NCI-H187 (cell line): ENCODE measurements at regions not wholly inside any gene's neighbourhood (a gene's known extent, or its start where the extent isn't known, plus 50 kb on each side); places are given as distances from the start of the nearest gene placed in this dataset.

Experiments
- DNase-seq, 2 experiments: peaks; one replicate each; lab custom pipeline; 2025; lab: John Stamatoyannopoulos, UW

DNA sequence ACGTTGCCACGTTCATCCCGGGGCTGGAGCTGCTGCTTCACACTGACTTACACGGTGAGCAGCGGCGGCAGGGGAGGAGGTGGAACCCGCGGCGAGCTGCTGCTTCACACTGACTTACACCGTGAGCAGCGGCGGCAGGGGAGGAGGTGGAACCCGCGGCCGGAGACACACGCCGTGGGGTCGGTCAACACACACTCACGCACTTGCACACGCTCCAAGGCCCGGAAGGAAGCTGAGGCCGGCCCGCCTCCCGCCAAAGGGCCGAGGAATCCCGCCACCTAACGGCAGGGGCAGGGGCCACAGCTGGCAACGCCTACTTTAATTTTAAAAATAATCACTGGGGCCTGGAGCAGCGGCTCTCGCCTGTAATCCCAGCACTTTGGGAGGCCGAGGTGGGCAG is 94.4 kb upstream of the FOXC1 start:
- DNase-seq: no peak

DNA sequence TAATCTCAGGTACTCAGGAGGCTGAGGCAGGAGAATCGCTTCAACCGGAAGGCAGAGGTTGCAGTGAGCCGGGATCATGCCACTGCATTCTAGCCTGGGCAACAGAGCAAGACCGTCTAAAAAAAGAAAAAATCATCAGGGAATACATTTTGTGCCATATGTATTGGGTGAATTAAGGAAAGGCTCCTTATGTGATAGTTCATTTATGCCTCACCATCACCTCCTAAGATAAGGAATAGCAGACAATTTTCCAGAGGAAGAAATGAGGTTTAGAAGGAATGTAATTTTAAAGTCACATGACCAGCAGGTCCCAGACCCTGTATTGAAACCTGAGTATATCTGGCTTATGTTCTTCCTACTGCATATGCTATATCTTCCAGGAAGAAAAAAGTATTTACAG is 93.9 kb upstream of the FOXC1 start:
- no peak for DNase-seq

DNA sequence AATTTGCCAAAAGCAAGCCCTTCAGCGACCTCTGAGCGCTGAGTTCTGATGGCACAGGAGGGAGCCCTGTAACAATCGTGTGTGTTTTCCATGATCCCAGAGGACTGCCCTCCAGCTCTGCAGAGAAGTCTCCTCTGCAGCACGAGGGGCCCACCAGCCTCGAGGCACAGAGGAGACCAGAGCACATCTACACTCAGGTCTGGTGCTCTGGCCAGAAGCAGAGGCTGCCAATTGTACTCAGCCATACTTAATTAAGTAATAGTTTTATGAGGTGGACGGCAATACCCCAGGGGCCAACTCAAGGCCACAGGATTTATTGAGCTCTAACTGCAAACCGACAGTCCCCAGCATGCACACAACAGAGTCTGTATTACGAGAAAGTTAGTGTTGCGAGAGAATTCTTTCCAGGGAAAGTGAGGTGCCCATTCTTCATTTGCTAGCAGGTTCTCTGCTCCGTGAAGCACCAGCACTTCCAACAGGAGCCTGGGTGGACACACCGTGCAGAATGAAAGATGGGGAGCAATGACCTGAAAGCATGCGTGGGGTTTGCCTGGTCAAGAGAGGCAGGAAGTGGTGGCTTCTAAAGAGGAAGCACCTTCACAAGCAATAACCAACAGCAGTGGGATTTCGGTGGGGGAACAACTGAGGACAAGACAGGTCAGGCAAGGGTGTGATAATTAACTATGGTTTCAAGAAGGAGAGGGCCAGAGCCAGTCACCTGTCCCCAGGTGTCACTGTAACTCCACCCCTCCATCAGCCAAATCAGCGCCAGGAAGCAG is 92.8 kb upstream of the FOXC1 start:
- no peak for DNase-seq

DNA sequence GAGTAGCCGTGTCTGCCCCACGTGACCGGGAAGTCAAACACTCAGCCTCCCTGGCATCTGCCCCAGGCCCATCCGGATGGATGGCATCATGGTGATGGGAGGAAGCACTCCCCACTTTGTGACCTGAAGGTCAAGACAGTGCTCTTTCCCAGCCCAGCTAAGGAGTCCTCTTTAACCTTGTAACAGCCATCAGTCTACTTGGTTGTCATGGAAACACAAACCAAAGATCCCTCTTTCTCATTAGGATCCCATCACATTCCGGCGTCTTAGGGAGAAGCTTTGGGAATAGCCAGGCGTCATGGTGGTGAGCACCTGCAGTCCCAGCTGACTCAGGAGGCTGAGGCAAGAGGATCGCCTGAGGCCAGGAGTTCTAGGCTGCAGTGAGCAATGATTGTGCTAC is 90.9 kb upstream of the FOXC1 start:
- DNase-seq: no peak

DNA sequence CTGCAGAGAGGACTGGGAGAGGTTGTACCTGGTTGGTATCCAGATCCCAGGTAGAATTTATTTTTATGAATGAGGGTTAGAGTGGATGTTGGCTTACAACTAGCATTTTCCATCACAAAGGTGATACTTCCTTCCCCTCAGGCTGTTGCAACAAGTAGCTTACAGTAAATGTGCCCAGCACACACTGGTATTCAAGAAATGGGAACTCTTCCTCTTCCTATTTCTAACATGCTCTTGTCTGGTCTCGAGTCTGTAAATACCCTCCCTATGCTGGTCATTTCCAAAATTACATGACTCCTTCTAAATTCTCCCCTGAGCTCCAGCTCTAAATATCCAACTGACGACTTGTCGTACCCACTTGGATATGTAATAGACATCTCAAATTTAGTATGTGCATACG is 90.1 kb upstream of the FOXC1 start:
- DNase-seq: no peak

DNA sequence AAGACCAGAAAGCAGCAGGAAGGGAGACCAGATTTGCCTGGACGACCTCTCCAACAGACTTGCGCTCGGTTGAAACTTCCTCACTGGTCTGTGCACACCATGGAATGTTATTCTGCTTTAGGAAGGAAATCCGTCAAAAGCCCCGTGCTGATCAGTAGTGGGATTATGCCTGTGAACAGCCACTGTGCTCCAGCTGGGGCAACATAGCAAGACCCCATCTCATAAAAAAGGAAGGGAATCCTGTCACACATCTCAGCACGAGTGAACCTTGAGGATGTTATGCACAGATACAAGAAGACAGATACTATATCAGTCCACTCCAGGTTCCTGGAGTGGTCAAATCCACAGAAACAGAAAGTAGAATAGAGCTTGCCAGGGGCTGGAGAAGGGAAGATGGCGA is 86.9 kb upstream of the FOXC1 start:
- DNase-seq: no peak

DNA sequence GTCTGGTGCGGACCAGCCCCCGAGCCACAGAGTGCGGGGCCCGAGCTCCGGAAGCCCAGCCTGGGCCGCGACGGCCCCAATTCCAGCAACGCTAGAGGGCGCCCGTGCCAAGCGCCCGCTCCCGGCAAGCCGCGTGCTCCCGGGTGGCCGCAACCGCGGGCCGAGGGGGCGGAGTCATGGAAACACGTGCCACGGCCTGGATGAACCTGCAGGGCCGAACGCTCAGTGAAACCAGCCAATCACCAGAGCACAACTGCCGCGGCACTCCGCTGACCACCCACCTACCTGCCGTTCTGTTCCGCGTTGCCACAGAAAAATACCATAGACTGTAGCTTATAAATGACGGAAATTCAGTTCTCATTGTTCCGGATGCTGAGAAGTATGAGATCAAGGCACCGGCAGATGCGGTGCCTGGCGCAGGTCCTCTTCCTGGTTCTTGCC is 85.7 kb upstream of the FOXC1 start:
- no peak for DNase-seq

DNA sequence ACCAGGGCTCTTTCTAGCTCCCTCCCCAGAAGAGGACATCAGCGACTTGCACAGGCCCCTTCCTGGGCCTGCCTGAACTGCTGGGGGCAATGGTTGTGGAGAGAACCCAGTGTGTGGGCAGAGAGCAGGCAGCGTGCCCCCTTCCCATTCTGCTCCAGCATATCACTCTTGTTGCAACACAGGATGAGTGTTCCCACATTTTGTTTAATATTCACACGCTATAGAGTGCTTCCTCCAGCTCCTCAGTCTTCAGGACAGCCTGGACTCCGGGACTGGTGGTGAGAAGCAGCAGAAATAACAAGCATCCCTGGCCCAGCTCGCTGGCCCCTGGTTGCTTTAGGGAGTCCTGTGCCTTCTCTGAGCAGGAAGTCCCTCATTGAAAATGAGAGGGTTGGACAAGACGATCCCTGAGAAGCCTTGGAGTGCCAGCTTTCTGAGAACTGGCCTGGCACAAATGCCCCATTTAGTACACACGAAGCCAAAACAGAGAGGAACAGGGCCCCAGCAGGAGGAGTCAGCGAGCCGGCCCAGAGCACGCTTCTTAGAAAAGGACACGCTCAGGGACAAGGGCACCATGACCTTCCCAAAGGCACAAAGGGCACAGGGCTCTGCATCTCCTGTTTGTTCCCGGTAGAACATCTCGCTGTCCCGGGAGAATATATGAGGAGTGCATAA is 84.2 kb upstream of the FOXC1 start:
- DNase-seq: no peak

DNA sequence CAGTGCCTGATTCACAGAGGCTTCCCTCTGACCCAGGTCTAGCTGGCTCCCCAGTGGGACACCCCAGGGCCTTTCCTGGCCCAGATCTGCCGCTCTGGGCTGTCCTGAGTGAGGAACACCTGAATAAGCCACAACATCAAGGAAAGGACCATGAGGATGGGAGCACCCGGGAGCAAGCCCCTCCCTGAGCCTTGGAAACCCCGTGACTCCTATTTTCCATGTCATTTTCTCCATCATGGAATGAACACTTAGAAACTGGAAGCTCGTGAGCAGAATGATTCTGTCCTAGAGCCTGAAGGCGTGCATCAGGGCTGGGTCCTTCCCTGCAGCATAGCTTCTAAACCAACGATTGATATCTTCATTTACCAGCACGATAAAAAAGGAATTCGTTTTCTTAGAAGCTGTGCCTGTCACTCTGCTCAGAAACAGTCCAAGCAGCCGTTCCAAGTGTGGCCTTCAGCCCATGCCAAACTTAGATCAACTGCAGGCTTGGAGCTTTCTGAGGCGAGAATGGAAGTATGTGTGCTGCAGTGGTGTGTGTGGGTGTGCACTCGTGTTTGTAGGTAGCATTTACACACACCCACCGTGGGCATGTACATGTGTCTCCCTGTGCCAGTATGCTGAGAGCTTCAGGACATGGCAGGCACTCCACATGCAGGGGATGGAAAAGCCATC is 83.2 kb upstream of the FOXC1 start:
- no peak for DNase-seq

DNA sequence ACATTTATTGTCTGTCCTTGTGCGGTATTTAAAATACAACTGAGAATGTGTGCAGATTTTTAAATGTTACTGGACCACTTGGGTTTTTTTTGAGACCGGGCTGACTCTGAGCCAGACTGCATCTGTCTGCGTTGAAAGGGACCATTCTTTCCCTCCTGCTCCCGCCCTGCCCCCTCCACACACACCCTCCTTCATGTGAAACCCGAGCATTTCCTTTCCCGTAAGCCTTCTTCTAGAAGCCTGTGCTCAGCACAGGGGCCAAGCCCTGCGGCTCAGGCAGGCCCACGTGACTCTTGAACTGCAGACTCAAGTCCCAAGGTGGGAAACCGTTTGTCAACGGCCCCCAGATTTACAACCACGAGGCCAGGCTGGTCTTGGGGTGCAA is 82.7 kb upstream of the FOXC1 start:
- DNase-seq: peak in 1 of 2 experiments; percentile 2

DNA sequence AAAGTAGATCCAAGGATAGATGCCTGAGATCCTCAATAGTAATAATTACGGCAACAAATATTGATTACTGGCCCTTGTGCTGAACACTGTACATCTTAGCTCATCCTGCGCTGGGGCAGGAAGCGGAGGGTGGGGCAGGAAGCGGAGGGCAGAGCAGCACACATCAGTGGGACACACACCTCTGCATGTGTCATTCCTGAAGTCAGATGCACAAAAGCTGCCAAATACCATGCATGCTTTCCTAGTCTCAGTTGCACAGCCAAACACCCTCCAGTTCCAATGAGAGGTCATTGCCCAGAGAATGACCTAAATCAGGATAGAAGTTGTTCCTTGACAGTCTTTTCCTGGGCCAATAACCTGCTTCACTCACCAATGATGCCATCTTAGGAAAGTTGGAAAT is 74.4 kb upstream of the FOXC1 start:
- no peak for DNase-seq

DNA sequence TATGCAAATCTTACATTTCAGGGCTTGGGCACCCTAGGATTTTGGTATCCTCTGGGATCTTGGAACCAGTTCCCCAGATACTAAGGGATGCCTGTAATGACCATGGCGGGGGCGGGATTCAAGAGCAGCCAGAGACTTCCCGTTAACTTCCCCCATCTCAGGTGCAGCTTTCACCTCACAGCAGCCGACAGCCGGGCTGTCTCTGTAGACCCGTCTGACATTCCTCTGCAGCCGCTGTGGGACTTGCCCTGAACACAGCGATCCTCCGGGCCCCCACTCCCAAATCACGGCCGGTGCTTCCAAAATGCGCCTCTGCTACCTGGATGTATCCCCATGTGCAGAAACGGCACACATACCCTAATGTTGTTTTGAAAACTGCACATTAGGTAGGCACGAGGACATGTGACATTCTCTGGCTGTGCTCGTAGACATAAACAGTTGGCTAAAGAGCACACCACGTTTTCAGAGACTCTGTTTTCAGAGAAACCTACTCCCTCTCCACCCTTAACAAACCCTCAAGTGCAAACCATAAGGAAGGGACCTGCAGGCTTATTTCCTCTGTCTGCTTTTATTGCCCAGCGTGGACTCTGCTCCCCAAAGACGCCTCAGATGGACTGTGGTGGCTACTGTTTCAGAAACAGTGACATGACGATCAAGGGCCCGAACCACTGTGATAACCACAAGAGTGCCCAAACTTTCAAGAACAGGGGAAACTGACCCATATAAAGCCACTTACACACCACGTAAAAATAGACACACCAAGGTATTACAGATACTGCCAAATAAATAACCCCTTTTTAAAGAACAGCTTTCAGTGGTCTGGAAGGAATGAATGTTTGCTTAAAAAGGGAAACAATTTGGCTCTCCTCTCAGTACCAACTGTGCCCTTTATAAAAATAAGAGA is 72.9 kb upstream of the FOXC1 start:
- DNase-seq: no peak

DNA sequence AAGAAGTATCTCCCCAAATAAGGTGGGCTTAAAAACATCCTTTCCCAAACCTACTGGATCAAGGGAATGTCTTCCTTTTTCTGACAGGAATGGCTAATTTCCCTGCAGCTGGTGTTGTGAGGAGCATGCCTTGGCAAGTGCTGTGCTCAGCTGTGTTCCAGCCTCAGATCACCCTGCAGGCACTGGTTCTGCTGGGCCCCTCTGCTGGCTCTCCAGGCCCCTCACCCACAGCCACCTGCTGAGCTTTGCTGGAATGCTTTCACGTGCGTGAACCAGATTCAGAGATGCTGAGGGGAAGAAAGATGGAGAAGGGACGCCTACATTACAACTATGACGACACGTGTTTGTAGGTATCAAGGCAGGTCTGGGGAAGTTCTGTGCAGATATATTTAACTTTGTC is 71.3 kb upstream of the FOXC1 start:
- no peak for DNase-seq

DNA sequence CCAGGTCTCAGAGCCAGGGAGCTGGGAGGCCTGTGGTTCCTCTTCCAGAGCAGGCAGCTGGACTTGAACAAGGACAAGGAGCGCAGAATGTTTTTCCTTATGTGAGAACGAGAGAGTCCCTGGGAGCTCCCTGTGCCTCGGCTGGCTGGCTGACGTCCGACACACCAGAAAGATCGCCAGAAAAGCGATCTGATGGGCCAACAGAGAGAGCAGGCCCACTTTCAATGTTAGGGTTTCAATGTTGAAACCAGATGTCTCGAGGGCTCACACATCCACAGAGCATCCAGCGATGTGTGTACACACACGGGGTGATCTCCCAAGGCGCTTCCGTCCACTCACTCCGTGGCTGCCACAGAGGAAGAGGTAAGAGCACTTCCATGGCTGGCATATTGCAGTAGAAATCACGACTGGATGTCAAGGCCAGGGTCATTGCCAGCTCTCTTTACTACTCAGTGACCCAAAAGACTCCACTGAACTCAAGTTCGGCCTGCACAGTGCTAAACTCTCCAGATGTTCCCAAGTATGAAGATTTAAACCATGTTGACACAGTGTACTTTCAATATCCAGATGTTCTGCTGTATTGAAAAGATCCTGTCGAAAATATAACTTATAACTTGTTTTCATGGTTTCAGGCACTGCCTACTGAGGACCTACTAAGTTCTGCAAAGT is 70.8 kb upstream of the FOXC1 start:
- DNase-seq: no peak

DNA sequence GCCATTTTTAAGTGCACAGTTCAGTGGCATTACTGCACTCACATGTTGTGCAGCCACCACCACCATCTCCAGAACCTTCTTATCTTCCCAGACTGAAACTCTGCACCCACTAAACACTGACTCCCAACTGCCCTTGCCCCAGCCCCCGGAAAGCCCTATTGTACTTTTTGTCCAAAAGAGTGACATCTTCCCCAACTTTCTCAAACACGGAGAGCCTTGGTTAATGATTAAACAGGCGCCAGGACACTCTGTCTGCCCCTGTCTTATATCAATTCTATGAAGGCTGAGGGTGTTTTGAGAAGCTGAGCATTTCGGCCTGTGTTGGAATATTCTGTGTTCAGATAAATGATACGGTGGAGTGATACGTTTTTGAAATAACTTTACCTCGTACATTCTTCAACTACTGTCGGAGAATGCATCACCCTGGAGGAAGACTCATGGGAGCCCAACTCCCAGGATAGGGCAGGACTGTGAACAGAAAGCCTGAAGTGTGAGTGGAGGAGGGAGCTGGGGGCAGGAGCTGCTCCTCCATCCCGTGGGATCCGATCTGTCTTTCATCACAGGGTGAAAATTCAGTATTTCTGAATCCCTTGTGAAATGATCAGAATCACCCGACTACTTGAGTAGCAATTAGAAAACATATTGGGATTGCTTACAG is 68.7 kb upstream of the FOXC1 start:
- DNase-seq: no peak

DNA sequence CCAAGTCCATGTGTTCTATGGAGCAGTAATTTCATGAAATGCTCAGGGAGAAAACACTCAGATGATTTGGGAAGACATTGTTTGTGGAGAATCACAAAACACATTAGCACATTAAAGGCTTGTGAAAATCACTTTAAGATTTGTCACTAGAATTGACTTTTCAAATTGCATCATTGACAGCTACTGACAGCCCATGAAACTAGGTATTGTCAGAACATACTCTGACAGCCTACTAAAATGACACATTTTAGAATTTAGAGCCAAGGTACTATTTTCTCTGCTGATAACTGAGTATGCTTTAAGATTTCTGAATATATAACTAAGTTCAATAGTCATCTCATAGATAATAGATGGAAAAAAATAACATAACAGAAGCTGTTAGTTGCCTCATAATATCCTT is 67.4 kb upstream of the FOXC1 start:
- no peak for DNase-seq

DNA sequence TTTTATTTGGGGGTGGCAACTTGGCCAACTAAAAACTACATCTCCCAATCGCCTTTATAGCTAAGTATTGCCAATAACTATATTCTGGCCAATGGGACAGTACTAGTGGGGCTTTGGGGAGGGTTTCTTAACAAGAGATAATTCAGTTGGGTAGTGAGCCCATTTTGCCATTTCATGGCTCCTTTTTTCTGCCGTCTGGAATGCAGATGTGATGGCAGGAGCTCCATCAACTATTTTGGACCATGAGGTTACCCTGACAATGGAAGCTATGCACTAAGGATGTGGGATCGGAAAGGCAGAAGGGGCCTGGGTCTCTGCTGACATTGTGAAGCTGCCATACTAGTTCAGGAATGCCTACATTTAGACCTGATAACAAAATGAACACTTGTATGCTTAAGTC is 67.0 kb upstream of the FOXC1 start:
- DNase-seq: no peak

DNA sequence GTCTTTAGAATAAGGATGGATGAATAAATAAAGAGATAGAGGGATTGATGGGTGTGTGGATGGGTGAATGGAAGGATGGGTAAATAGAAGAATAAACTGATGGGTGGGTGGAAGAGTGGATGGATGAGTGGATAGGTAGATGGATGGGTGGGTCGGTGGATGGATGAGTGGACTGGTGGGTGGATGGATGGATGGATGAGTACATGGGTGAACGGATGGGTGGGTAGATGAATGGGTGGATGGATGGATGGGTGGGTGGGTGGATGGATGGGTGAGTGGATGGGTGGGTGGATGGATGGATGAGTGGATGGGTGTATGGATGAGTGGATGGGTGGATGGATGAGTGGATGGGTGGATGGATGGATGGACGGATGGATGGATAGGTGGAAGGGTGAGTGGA is 65.7 kb upstream of the FOXC1 start:
- no peak for DNase-seq

DNA sequence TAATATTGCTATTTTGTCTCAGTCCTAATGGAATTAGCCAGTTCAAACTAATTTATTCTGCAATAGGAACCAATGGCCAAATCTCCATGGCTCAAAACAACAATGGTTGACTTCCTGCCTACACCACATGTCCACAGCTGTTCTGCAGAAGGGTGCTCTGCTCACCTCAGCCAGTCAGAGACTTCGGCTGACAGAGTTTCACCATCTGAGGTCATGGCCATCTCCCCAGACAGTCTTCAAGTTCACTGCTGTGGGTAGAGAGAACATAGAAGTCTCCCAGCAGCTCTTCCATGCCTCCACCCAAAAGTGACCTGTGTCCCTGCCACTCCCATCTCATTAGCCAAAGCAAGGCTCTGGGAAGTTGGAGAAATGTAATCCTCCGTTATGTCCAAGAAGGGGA is 65.1 kb upstream of the FOXC1 start:
- no peak for DNase-seq

DNA sequence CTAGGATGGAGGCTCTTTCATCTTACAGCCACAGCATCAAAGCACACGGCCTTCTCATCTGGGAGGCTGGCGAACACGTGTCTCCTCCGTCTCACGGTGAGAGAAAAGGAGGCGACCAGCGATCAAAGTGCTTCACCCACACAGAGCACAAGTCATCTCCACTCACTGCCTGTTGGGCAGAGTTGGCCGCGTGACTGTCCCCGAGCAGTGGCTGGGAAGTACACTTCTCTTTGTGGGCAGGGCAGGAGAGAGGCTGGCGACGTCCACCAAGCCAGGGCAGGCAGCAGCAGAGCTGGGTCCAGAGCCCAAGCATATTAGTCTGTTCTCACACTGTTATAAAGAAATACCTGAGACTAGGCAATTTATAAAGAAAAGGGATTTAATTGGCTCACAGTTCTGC is 64.1 kb upstream of the FOXC1 start:
- DNase-seq: no peak

DNA sequence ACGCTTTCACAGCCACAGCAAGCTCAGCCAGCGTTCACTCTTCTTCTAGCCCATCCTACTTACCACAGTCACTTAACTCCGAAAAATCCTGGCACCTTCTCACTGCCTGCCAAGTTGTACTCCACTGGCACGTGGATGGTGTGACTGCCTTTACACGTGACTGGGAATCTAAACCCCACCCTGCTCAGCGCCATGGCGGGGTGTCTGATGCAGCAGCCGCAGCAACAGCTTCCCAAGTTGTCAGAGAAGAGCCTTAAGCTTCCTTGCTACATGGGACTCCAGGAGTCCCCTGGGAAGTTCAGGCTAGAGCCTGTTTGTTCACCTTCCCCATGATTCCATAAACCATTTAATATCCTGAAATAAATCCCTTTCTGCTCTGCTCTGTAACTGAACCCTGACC is 61.9 kb upstream of the FOXC1 start:
- no peak for DNase-seq
